ENCODE measurements at regions not wholly inside any gene's neighbourhood (a gene's known extent, or its start where the extent isn't known, plus 50 kb on each side); places are given as distances from the start of the nearest gene placed in this dataset.

DNA sequence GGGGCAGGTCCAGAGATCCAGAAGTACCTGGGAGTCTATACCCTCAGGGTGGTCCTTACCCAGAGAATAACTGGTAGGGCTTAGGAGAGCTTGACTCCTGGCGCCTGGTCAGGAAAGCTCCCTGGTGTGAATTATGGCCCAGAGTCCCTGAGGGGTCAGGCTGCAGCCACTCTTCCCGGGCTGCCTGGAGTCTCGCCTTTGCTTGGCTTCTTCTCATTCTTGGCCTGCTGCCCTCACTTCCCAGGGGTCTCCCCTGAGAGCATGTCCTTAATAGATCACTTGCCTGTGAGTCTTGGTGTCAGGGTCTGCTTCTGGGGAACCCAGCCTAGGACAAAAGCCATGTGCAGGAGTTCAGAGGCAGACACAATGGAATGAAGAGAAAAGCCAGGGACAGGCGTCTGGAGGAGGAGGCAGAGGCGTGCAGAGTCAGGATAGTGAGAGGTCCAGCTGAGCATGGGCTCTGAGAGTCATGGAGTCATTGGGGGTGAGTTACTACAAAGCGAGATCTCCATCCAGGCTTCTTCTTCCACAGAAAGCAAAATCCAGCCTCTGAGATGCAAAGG lies 212.3 kb downstream of the TFAP2C start:
- no peak for DNase-seq

DNA sequence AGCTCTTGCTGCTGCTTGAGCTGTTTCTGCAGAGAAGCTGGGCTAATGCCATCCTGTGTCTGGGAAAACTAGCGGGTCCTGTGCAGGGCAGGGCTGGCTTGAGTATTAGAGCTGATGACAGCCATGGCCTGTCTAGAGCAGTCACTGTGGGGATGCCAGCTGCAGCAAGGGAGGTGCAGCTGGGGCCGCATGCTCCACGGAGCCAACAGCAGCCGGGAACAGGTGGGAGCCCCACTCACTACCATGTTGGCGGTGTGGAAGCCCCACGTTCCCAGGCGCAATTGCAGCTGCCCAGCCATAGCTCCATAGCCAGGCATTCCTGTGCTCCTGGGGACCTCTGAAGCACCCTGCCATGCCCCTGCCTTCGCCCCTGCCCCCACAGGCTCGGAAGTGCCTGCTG lies 212.9 kb downstream of the TFAP2C start:
- no peak for DNase-seq

DNA sequence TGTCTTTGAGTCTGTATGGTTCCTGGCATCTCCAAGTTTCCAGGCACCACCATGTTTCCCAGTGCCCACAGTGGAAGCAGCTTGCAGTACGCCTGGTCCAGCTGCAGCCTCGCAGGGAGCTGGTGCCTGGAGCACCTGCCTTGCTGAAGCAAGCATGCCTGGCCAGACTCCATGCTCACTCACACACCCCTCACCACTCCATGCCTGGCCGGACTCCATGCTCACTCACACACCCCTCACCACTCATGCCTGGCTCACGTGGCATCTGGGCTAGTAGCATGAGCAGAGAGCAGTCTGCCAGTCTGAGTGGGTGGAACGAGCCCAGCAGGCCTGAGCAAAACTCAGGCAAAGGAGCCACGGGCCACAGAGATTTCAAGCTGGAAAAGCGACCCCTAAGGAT lies 214.3 kb downstream of the TFAP2C start:
- no peak for DNase-seq

DNA sequence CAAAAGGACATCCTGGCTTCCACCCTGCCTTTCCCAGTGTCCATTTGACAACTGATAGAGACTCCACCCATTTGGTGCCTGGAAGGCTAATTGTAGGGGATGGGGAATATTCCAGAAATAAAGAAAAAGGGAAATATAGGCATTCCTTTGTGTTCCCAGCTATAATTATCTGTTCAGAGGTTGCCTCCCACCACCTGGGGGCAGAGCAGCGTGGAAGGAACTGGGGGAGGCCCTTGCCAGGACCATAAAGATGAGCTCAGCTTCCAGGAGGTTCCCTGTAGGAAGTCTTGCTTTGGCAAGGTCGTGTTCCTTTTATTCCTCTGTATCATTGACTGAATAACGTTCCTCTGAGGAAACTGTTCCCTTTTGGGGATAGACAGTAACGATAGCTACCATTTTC lies 214.7 kb downstream of the TFAP2C start:
- no peak for DNase-seq

DNA sequence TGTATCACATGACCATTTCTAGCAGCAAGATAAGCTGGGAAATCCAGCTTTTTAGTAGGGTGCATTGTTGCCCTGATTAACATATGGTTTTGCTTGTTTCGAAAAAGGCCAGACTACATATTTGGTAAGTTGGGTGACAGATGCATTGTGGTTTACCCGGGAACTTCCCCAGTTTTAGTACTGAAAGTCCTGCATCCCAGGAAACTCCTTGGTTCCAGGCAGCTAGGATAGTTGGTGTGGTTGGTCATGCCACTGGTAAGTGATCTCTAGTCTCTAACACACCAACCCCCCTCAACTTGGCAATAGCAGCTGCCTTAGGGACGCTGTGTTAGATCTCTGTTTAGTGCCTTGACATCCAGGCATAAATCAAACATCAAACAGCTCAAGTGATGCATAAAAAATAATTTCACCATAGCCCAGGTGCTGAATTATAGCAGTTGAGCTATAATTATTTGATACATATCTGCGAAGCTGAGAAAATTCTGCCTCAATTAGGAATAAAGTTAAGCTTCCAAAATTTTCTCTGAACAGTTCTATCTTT lies 216.5 kb downstream of the TFAP2C start:
- no peak for DNase-seq

DNA sequence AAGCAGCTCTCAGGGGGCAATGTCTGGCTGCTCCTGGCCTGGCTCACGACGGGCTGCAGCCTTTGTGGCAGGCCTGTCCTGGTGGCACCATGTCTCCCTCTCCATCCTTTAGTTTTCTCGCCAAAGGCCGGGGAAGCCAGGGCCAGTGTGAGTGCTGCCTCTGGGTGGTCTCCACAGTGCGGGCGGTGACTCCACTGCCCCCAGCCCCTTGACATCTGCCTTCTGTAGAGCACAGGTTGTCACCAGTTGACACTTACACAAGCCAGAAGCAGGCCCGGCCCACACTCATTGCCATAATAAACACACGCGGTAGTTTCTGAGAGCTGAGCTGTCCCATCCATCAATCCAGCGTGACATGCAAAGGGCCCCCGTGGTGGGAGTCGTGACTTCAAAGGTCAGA lies 219.5 kb downstream of the TFAP2C start:
- DNase-seq: no peak

DNA sequence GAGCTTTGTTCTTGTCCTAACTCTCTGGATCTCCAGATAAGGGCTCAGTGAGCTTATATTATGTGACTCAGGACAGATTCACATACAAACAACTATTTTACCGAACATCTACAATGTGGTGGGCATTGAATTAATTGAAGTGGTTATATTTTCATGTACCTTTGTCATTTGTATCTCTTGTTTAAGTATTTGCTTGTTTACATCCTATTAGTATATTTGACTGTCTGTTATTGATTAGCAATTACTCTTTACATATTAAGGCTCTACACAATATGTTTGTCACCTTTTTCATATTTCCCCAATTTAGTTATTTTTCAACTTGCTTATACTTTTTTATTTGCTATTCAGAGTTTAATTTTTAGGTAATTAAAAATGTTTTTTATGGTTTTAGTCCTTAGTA lies 222.4 kb downstream of the TFAP2C start:
- no peak for DNase-seq

DNA sequence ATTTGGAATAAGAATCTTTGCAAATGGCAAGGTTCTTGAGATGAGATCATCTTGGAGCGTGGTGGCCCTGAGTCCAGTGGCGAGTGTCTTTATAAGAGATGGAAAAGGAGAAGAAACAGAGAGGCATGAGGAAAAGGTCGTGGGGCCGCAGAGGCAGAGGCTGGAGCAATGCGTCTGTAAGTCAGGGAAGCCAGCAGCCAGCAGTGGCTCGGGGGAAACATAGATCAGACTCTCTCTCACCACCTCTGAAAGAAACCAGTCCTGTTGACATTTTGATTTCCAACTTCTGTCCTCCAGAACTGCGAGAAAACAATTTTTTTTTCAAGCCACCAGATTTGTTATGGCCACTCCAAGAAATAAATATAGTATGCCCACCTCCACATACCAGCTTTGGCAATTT lies 226.6 kb downstream of the TFAP2C start:
- no peak for DNase-seq

DNA sequence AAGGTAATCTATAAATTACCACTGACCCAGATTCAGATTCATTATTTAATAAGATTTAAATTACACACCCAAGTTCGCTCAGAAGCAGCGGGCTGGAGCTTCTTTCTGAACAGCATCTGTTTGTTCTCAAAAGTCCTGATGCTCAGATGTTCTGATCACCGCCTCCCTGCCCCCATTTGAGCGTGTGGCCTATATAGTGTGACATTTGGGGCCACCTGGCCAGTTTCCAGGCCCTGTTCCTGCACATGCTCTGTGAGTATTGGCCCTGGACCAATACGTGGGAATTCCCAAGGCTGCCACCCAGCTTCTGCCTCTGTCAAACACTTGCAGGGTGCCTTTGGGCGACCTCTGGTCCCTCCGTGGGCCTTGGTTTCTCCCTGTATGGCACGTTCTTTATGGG lies 228.8 kb downstream of the TFAP2C start:
- DNase-seq: no peak

DNA sequence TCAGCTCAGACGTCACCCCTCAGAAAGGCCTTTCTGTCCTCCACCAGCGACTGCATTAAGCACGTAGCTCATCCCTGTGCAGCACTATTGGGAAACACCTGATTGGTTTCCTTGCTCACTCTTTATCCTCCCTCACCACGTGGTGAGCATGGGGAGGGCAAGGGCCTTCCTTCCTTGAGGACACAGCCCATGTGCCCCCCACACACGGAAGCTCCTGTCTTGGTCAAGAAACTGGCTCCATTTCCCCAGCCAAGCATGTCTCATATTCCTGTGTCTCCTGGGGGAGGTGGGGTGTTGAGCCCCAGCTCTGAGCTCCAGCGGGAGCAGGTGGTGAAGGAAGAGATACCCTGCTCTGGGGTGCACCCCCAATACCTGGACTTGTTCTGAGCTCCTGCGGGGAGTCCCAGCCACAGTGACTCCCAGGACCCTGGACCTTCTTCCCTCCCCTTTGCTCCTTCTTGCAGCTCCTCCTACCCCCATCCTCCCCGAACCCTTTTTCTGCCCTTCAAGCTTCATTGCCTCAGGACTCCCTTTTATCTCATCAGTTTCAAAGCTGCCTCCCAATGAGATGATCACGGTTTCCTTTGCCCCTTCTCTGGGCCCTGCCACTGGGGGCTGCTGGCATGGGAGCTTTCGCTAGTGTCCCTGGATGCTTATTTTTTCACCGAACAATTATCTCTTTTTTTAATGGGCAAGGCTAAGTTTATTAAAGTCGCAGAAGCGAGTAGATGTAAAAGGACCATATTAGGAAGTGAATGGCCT lies 230.1 kb downstream of the TFAP2C start:
- DNase-seq: no peak

DNA sequence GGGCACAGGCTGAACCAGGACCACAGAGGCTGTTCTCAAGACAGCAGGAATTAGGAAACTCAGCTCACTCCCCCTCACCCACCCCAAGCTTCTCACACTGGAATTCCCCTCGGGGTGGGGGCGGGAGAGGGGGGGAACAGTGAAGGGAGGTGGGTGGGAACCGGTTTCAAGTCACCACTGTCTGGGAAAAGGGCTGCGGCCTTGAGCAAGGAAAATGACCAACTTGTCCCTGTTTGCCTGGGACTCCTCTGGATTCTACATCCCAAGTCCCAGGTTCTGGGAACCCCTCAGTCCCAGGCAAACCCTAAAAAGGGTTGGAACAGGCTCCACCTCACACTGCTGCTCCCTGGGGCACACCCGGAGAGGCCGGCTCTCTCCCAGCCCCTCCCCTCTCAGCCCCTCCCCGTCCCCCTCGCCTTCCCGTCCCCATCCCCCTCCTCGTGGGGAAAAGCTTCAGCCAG lies 230.7 kb downstream of the TFAP2C start:
- DNase-seq: no peak

DNA sequence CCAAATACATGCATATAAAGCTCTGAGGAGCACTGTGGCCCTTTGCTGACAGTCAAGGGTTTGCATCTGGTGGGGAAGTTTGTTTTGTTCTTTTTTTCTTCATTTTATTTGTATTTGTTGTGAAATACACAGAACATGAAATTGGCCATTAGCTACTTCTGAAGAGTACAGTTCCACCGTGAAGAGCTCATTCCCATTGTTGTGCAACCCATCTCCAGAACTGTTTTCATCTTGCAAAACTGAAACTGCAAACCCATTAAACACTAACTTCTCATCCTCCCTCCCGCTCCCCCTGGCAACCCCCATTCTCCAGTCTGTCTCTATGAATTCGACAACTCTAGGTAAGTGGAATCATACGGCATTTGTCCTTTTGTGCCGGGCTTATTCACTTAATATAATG lies 231.3 kb downstream of the TFAP2C start:
- no peak for DNase-seq

DNA sequence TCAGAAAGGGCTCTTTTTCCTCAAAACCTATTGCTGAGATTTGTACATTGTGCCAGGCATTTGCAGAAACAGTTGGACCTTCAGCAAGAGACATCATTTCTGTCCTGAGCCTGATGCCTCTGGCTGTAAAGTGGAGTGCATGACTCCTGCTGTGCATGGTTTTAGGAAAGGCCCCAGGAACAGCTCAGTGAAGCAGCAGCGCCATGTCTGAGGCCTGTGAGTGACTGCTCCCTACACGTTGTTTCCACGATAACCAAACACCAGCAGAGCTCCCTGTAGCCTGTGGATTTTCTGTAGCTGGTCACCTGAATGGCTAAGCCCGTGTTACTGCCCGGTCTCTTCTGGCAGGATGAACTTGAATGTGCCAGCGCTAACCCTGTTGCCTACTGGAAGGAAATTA lies 232.5 kb downstream of the TFAP2C start:
- no peak for DNase-seq

DNA sequence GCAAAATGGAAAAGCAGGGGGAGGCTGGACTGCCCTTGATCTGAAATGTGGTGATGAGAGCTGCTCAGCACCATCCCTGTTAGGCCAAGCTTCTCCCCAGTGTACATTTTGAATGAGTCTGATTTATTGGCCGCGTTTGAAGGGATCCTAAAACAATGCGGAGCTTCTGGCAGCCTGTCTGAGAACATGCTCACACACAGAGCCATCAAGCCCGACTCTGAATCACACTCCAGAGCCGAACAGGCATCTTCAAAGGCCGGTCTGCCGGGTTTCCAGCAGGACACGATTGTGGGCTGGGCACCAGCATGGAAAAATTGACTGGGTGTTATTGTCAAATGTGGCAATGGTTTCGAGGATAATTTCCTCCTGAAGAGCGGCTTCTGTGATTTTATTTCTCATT lies 235.9 kb downstream of the TFAP2C start:
- no peak for DNase-seq

DNA sequence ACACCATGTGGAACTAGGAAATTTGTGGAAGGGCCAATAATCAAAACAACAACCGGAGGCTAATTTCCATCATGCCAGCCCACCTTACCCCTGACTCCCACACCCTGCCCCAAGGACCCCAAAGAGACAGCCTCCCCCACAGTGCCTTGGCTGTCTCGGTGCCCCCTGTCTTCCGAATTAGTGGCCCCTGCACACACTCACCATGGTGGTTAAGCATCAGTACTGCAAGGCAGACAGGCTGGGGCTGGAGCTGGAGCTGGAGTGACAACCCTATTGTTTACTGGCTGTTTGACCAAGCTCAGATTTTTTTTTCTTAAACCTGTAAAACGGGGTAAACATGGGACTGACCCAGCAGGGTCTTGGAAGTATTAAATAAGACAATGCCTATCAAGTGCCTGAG lies 238.0 kb downstream of the TFAP2C start:
- DNase-seq: no peak

DNA sequence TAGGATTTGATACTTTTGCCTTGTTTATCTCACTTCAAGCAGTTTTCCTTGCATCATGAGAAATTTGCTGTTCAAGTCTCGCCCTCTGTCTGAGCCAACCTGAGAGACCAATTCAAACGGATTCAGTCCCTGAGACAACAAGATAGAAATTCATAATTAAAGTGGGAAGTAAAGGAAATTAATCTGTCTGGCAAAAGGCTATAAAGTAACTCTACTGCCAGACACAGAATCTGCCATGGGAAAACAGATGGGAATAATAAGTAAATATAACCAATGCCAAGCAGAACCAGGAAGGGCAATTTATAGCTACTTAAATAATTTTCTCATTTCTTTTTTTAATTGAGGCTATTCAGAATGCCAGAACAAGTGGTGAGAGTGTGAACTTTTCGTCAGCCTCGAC lies 239.6 kb downstream of the TFAP2C start:
- no peak for DNase-seq

DNA sequence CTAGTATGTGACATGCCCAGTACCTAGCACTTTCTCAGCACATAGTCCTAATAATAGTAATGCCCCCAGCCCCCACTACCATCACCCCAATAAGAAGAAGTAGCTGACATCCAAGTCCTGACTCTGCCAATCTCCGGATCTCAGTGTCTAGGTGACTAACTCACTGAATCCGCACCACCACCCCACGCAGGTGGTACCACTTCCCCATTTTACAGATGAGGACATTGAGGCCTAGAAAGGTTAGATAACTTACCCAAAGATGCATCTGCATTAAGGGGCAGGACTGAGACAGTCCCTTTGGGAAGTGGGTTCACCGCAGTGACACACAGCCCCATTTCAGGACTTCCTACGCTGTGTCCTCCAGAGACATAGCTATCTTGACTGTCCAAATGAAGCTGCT lies 241.2 kb downstream of the TFAP2C start:
- no peak for DNase-seq

DNA sequence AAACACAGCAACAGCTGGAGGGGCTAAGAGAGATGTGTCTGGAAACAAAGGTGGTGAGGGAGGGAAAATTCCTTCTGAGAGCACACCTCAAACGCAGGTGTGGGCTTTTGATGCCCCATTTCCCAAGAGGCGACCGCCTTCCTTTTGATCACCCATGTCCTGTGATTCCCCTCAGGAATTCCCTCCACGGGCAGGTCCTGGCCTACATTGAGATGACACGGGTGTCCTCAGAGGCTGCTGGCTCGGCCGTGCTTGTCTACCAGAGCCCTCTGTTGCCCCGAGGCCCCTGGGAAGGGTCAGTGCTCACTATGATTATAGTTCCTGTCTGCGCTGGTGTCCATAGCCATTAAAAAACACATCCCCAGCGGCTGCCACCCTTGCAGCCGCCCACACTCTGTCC lies 242.6 kb downstream of the TFAP2C start:
- no peak for DNase-seq

DNA sequence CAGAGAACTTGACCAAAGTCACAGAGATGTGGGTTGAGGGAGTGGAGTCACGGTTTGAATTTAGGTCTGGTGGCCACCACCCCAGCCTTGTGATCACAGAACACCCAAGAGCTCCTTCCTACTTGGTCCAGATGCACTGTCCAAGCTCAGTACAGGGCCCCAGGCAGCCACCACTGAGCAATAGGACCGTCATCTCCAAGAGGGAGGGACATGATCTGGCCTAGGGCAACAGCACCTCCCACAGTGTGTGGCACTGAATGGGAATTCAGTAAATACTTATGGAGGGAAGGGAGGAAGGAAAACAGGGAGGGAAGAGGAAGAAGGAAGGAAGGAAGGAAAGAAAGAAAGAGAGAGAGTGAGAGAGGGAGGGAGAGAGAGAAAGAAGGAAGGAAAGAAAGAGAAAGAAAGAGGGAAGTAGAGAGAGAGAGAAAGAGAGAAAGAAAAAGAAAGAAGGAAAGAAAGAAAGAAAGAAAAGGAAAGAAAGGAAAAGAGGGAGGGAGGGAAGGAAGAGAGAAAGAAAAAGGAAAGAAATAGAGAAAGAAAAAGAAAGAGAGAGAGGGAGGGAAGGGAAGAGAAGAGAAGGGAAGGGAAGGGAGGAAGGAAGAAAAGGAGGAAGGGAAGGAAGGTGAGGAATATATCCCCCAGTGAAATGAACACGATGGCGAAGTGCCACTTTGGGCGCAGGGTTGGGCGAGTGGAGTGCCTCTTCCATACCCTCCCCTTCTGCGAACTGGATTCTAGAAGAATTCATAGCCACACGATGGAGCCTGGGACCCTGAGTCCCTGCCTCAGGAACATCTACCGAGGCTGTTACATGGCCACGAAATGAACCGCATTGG lies 243.7 kb downstream of the TFAP2C start:
- no peak for DNase-seq

DNA sequence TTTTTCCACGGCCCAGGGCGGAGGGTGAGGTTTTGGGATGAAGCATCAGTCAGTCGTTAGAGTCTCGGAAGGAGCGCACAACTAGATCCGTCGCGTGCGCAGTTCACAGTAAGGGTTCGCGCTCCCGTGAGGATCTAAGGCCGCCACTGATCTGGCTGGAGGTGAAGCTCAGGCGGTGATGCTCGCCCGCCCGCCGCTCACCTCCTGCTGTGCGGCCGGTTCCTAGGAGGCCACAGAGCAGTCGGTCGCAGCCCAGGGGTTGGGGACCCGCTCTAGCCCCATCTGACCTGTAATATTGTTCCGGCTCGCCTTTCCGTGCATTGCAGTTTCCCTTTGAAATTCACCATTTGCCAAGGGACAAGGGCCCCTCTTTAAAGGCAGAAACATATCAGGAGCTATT lies 244.7 kb downstream of the TFAP2C start:
- DNase-seq: no peak

DNA sequence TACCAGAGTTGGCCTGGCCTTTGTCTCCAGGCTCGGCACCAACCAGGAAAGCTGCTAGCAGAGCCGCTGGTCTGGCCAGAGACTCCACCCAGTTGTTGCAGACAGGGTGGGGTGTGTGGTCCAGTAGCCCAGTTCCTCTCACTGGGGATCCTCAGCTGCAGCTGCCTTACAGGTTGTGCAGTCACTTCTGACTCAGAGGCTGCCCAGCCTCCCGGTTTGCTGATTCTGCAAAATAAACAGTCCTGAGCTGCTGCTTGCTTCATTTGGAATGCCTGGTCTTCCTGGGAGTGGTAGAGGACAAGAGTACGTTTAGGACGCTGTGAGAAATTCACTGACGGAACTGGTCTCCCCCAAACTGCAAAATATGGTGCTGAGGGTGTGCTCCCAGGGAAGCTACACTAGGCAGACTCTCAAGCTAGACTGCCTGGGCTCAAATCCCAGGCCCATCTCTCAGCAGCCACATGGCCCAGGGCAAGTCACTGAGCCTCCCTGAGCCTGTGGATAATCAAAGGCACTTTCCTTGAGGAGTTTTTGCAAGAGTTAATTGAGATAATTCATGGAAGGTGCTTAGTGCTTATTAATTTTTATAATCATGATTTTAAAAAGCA lies 246.1 kb downstream of the TFAP2C start:
- DNase-seq: no peak

DNA sequence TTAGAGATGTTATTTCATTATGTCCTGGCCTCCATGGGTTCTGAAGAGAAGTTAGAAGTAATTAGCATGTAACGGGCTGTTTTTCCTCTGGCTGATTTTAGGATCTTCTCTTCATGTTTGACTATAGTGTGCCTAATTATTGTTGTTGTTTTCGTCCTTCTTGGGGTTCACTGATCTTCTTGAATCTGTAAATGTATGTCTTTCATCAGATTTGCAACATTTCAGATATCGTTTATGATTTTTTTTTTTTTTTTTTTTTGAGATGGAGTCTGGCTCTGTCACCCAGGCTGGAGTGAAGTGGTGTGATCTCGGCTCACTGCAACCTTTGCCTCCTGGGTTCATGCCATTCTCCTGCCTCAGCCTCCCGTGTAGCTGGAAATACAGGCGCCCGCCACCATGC lies 246.7 kb downstream of the TFAP2C start:
- no peak for DNase-seq

DNA sequence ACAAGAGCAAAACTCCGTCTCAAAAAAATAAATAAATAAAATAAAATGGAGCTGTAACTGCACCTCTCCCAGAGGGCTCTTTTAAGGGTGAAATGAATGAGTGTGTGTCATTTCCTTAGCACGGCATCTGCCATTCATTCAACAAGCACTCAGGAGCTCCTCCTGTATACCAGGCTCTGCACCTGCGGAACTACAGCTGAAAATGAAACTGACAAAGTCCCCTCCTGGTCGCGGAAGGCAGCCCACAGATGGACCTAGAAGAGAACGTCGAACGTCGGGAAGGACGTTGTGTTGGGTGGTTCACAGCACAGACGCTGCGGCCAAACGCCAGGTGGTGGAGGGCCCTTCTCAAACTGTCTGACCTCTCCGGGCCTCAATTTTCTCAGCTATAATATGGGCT lies 256.4 kb downstream of the TFAP2C start:
- DNase-seq: no peak

Data from NCI-H1694 treated with DMSO at 0.1 percent for 48 hours (cell line).